ENCODE measurements at regions not wholly inside any gene's neighbourhood (a gene's known extent, or its start where the extent isn't known, plus 50 kb on each side); places are given as distances from the start of the nearest gene placed in this dataset.
"Not testable (repeated sequence)": the region's sequence is repeated elsewhere in the genome, so short reads cannot be mapped to it uniquely, and the experiment has no call there.

DNA sequence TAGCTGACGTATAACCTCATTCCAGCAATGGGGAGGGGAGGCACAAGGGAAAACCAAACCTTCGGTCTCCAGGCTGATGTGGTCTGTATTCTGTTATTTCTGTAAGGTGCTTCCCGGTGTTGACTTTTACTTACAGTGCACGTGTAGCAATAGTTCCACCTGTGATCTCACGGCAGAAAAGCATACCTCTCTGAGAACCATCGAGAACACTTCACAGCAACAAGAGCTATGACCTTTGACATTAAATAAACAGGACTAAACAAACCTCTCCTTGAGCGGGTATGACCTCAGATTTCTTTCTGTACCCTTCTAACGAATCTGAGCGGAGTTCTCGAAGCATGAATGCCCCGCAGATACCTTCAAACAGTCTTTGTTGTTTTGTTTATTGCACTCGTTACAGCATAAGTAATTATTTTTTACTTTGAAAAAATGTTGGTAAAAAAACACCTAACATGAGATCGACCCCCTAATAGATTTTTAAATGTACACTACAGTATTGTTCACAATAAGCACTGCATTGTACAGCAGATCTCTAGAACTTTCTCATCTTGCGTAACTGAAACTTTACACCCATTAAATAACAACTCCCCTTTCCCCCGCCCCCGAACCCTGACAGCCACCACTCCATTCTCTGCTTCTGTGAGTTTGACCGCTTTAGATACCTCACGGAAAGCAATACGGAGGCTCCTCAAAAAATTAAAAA is 282.3 kb downstream of the GATA3 start:
- intact Hi-C loops (cut with DNase I): no loop called here
- H3K4me1 ChIP-seq: peaks cover 8% of the 10 kb centered on the region
- ATAC-seq (peak; percentile 81 to 91), DNase-seq (no peak)
- TF ChIP-seq, protein P1, sequence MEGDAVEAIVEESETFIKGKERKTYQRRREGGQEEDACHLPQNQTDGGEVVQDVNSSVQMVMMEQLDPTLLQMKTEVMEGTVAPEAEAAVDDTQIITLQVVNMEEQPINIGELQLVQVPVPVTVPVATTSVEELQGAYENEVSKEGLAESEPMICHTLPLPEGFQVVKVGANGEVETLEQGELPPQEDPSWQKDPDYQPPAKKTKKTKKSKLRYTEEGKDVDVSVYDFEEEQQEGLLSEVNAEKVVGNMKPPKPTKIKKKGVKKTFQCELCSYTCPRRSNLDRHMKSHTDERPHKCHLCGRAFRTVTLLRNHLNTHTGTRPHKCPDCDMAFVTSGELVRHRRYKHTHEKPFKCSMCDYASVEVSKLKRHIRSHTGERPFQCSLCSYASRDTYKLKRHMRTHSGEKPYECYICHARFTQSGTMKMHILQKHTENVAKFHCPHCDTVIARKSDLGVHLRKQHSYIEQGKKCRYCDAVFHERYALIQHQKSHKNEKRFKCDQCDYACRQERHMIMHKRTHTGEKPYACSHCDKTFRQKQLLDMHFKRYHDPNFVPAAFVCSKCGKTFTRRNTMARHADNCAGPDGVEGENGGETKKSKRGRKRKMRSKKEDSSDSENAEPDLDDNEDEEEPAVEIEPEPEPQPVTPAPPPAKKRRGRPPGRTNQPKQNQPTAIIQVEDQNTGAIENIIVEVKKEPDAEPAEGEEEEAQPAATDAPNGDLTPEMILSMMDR (IDR thresholded peaks at IDR 0.05): no peak
- no peaks in the 10 kb centered on the region for H3K9me3 ChIP-seq
- H3K27me3 ChIP-seq (ENCODE audit: low read depth): peaks cover 48% of the 10 kb centered on the region
- H3K36me3 ChIP-seq: no peaks in the 10 kb centered on the region
- no peak overlapping the region for H3K4me3 ChIP-seq
- no peak overlapping the region for H3K27ac ChIP-seq

DNA sequence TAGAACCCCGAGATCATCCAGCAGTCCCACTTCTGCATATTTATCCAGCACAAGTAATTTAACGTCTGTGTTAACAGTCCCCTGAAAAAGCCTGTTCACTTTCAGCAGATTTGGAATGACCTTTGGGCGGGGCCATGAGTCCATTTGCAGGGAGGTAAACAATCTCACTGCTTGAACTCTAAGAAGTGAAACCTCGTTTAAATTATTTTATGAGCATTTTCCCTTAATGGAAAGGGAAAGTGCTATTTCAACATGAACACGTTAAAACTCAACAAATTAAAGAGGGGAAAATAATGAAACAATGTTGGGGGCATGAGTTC is 282.8 kb downstream of the GATA3 start:
- TF ChIP-seq, protein P1 (IDR thresholded peaks at IDR 0.05): no peak
- Histone ChIP-seq H3K4me3 (no peak overlapping the region), H3K27ac (no peak overlapping the region), H3K4me1 (peaks cover 4% of the 10 kb centered on the region), H3K27me3 (ENCODE audit: low read depth) (peaks cover 45% of the 10 kb centered on the region), H3K9me3 (no peaks in the 10 kb centered on the region), H3K36me3 (no peaks in the 10 kb centered on the region)
- DNase-seq (no peak), ATAC-seq (no peak)
- intact Hi-C loops (cut with DNase I): no loop called here

DNA sequence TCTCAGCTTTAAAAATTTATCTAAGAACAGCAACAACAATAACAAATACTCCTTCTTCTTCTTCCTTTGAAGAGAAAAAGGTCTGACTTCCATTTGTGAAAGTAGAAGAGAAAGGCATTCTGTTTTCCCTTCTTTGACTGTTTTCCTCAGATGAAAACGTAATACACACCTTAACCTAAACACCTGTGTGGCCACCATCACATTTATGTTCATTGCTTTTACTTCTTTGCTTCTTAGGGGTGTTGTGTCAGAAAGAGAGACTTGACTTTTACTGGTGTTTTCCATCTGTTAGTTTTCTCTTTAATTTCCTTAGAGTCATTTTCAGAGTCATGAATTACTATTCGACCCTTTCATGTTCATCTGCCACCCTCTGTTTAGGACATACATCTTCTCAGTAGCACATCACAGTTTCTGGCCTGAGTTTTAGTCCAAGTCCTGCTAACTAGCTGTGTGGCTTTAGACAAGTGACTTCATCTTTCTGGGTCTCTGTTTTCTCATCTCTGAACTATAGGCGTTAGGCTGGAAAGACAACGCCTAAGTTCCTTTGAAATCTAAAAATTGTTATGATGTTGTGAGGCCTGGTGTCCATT is 283.8 kb downstream of the GATA3 start:
- Histone ChIP-seq H3K27ac (no peak overlapping the region), H3K4me3 (no peak overlapping the region), H3K4me1 (no peaks in the 10 kb centered on the region), H3K36me3 (no peaks in the 10 kb centered on the region), H3K9me3 (no peaks in the 10 kb centered on the region), H3K27me3 (ENCODE audit: low read depth) (peaks cover 43% of the 10 kb centered on the region)
- TF ChIP-seq, protein P1 (IDR thresholded peaks at IDR 0.05): no peak
- intact Hi-C loops (cut with DNase I): no loop called here
- no peak for ATAC-seq
- no peak for DNase-seq

DNA sequence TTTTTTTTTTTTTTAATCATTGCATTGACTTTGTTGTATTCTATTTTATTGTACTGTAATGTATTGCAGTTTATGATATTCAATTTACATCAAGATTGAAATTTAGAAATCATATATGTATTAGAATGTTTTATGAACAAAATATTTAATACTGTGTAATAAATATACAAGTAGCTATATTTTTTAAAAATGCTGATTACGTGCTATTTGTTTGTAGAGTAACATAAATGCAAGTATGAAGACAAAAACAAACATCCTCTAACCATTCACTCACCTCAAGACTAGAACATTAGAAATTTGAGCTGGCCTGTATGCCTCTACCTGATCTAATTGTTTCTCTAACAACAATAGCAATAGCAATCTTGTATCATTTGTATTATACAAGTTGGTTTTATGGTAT is 290.3 kb downstream of the GATA3 start:
- TF ChIP-seq, protein P1 (IDR thresholded peaks at IDR 0.05): no peak
- intact Hi-C loops (cut with DNase I): no loop called here
- no peak overlapping the region for H3K4me3 ChIP-seq
- ATAC-seq: no peak
- DNase-seq: no peak
- no peak overlapping the region for H3K27ac ChIP-seq
- no peaks in the 10 kb centered on the region for H3K36me3 ChIP-seq
- H3K4me1 ChIP-seq: no peaks in the 10 kb centered on the region
- H3K9me3 ChIP-seq: no peaks in the 10 kb centered on the region
- H3K27me3 ChIP-seq (ENCODE audit: low read depth): peaks cover 19% of the 10 kb centered on the region

DNA sequence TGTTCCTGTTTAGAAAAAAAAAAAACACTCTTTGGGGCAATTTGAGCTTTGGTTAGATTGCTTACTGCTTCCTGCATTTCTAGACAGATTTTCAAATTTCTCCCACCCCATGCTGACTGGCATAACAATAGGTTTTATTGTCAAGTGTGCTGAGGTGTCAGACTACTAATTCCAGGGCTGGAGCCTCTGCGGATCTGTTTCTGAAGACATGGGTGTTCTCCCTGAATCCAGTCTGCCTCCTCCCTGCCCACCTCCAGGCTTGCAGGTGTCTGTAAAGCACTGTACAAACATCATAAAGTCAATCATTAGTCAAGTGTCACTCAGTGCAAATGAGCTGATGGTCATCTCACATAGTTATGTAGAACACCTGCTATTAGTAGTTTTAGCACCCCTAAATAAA is 292.4 kb downstream of the GATA3 start:
- ATAC-seq (no peak), DNase-seq (no peak)
- intact Hi-C loops (cut with DNase I): no loop called here
- H3K36me3 ChIP-seq: no peaks in the 10 kb centered on the region
- H3K27ac ChIP-seq: no peak overlapping the region
- H3K4me1 ChIP-seq: no peaks in the 10 kb centered on the region
- no peaks in the 10 kb centered on the region for H3K9me3 ChIP-seq
- H3K27me3 ChIP-seq (ENCODE audit: low read depth): peaks cover 26% of the 10 kb centered on the region
- no peak overlapping the region for H3K4me3 ChIP-seq
- TF ChIP-seq, protein P1 (IDR thresholded peaks at IDR 0.05): no peak

DNA sequence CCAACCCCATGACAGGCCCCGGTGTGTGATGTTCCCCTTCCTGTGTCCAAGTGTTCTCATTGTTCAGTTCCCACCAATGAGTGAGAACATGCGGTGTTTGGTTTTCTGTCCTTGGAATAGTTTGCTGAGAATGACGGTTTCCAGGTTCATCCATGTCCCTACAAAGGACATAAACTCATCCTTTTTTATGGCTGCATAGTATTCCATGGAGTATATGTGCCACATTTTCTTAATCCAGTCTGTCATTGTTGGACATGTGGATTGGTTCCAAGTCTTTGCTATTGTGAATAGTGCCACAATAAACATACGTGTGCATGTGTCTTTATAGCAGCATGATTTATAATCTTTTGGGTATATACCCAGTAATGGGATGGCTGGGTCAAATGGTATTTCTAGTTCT is 293.1 kb downstream of the GATA3 start:
- H3K36me3 ChIP-seq; H3K4me1 ChIP-seq; ATAC-seq; H3K27ac ChIP-seq; intact Hi-C loops (cut with DNase I); H3K9me3 ChIP-seq; H3K4me3 ChIP-seq; DNase-seq: not testable (repeated sequence)
- peaks cover 34% of the 10 kb centered on the region for H3K27me3 ChIP-seq (ENCODE audit: low read depth)
